SK-N-SH (cell line): ENCODE measurements at regions not wholly inside any gene's neighbourhood (a gene's known extent, or its start where the extent isn't known, plus 50 kb on each side); places are given as distances from the start of the nearest gene placed in this dataset.

ENCODE experiments used
- CTCF ChIA-PET: fragments of 300-600, 350-600 bp; formaldehyde crosslinking; extraction: SDS; loops from one replicate; lab custom pipeline; 2021; lab: Yijun Ruan, JAX
- POLR2A ChIA-PET: fragments of 350-600 bp; sonication (Branson Sonifier 250); formaldehyde crosslinking; extraction: SDS; loops from one replicate; lab custom pipeline; 2020; ENCODE audit warnings: antibody characterized with exemption, inconsistent platforms; lab: Yijun Ruan, JAX
- DNase-seq: peaks from one replicate; pipeline ENCODE4 v3.0.0; 2012
- H2AFZ ChIP-seq: fragments of 200-600 bp; sonication (generic); 2 replicates; pipeline ENCODE4 v1.8.1; 2016; ENCODE audit warnings: antibody characterized with exemption, mild to moderate bottlenecking, low read depth
- H3F3A ChIP-seq: fragments of 200-600 bp; sonication (generic); replicated peaks from 2 replicates; pipeline ENCODE3; 2016; ENCODE audit warnings: antibody characterized with exemption, mild to moderate bottlenecking; ENCODE audit not compliant: insufficient read depth
- H3K27ac ChIP-seq, 2 experiments: fragments of 200-500 bp in 1 of 2; fragments of 200-600 bp in 1 of 2; sonication (Bioruptor generic) in 1 of 2; sonication (generic), shearing (Covaris generic) in 1 of 2; 2 replicates each; pipeline versions ENCODE4 v1.5.1 to v1.6.1; 2014 to 2016; ENCODE audit warnings: low read depth in 2 of 2, inconsistent platforms in 1 of 2, low read length in 1 of 2, mild to moderate bottlenecking in 1 of 2, mixed read lengths in 1 of 2
- H3K27me3 ChIP-seq: fragments of 200-600 bp; sonication (generic), shearing (Covaris generic); 2 replicates; pipeline ENCODE4 v1.6.1; 2016; ENCODE audit warnings: mixed run types; ENCODE audit not compliant: insufficient read depth
- H3K36me3 ChIP-seq, 2 experiments: fragments of 200-500 bp in 1 of 2; fragments of 200-600 bp in 1 of 2; sonication (Bioruptor generic) in 1 of 2; sonication (generic) in 1 of 2; replicated peaks in 1 of 2; 2 replicates each; pipeline versions ENCODE3 to v1.5.1; 2014 to 2016; ENCODE audit warnings: low read length in 1 of 2, mild to moderate bottlenecking in 1 of 2; ENCODE audit not compliant: insufficient read depth in 2 of 2, control insufficient read depth in 1 of 2
- H3K4me1 ChIP-seq, 2 experiments: fragments of 200-500 bp in 1 of 2; fragments of 200-600 bp in 1 of 2; sonication (Bioruptor generic) in 1 of 2; sonication (generic), shearing (Covaris generic) in 1 of 2; 2 replicates each; pipeline versions ENCODE4 v1.5.1 to v1.6.1; 2014 to 2016; ENCODE audit warnings: low read depth in 1 of 2, low read length in 1 of 2, mixed run types in 1 of 2; ENCODE audit not compliant: insufficient read depth in 2 of 2, control insufficient read depth in 1 of 2
- H3K4me2 ChIP-seq: fragments of 200-600 bp; sonication (generic), shearing (Covaris generic); 2 replicates; pipeline ENCODE4 v1.6.1; 2017; ENCODE audit warnings: mixed run types
- H3K4me3 ChIP-seq, 2 experiments: fragments of 200-500 bp in 1 of 2; fragments of 200-600 bp in 1 of 2; sonication (Bioruptor generic) in 1 of 2; sonication (generic), shearing (Covaris generic) in 1 of 2; 2 replicates each; pipeline versions ENCODE4 v1.5.1 to v1.8.1; 2014 to 2016; ENCODE audit warnings: low read depth in 2 of 2, inconsistent platforms in 1 of 2, low read length in 1 of 2, mild to moderate bottlenecking in 1 of 2, mixed read lengths in 1 of 2, moderate library complexity in 1 of 2
- H3K79me2 ChIP-seq: fragments of 200-600 bp; sonication (generic); 2 replicates; pipeline ENCODE4 v1.8.1; 2017; ENCODE audit warnings: mild to moderate bottlenecking; ENCODE audit not compliant: insufficient read depth
- H3K9ac ChIP-seq: fragments of 200-600 bp; sonication (generic); 2 replicates; pipeline ENCODE4 v1.6.1; 2017; ENCODE audit warnings: mixed run types
- H3K9me2 ChIP-seq: fragments of 200-600 bp; sonication (generic); 2 replicates; pipeline ENCODE4 v1.6.1; 2017; ENCODE audit warnings: mixed run types
- H3K9me3 ChIP-seq: fragments of 200-600 bp; sonication (generic); 2 replicates; pipeline ENCODE4 v1.6.1; 2017; ENCODE audit warnings: mixed run types, mild to moderate bottlenecking, moderate library complexity
- H4K20me1 ChIP-seq: fragments of 200-600 bp; sonication (generic); 2 replicates; pipeline ENCODE4 v1.6.1; 2017; ENCODE audit warnings: mild to moderate bottlenecking, mixed run types; ENCODE audit not compliant: insufficient read depth
- CHD2 ChIP-seq: fragments of 150-350 bp; IDR thresholded peaks from 2 replicates; pipeline ENCODE4 v1.6.1; 2018; ENCODE audit warnings: low read length; ENCODE audit not compliant: partially characterized antibody
- EZH2phosphoT487 ChIP-seq: fragments of 200-600 bp; sonication (generic); IDR thresholded peaks from 2 replicates; pipeline ENCODE4 v1.6.1; 2017; ENCODE audit warnings: low read depth, mixed run types, mild to moderate bottlenecking, antibody characterized with exemption, moderate library complexity, borderline replicate concordance
- FOSL2 ChIP-seq: IDR thresholded peaks from 2 replicates; pipeline ENCODE4 v1.4.0; 2012; ENCODE audit warnings: low read depth, mild to moderate bottlenecking, moderate library complexity, borderline replicate concordance
- FOXM1 ChIP-seq: IDR thresholded peaks from 2 replicates; pipeline ENCODE4 v1.4.0; 2012; ENCODE audit warnings: low read depth, mild to moderate bottlenecking
- IRF3 ChIP-seq: fragments of 150-350 bp; IDR thresholded peaks from 2 replicates; pipeline ENCODE4 v1.6.1; 2016; ENCODE audit warnings: mild to moderate bottlenecking, low read depth, low read length
- JUND ChIP-seq: IDR thresholded peaks from 2 replicates; pipeline ENCODE4 v1.4.0; 2012
- MXI1 ChIP-seq: IDR thresholded peaks from 2 replicates; pipeline ENCODE4 v1.6.1; 2012; ENCODE audit warnings: mild to moderate bottlenecking, low read depth, low read length, improper control_type of control experiment
- NFIC ChIP-seq: IDR thresholded peaks from 2 replicates; pipeline ENCODE4 v1.4.0; 2012; ENCODE audit warnings: borderline replicate concordance
- RAD21 ChIP-seq: IDR thresholded peaks from 2 replicates; pipeline ENCODE4 v1.6.1; 2012; ENCODE audit warnings: mild to moderate bottlenecking, low read length
- RCOR1 ChIP-seq: fragments of 150-350 bp; IDR thresholded peaks from 2 replicates; pipeline ENCODE4 v1.6.1; 2017; ENCODE audit warnings: antibody characterized with exemption, low read length
- RXRA ChIP-seq: IDR thresholded peaks from 2 replicates; pipeline ENCODE4 v1.4.0; 2012; ENCODE audit warnings: low read depth, mild to moderate bottlenecking, borderline replicate concordance
- TAF1 ChIP-seq: IDR thresholded peaks from 2 replicates; pipeline ENCODE4 v1.6.1; 2012; ENCODE audit warnings: low read depth, mild to moderate bottlenecking, low read length, moderate library complexity, borderline replicate concordance
- TEAD4 ChIP-seq: IDR thresholded peaks from 2 replicates; pipeline ENCODE4 v1.4.0; 2012; ENCODE audit warnings: mild to moderate bottlenecking, borderline replicate concordance; ENCODE audit not compliant: insufficient read depth
- YY1 ChIP-seq: IDR thresholded peaks from 2 replicates; pipeline ENCODE4 v1.4.0; 2012; ENCODE audit warnings: low read depth, mild to moderate bottlenecking
- ZBTB33 ChIP-seq: IDR thresholded peaks from 2 replicates; pipeline ENCODE4 v1.4.0; 2012; ENCODE audit warnings: low read depth, borderline replicate concordance
- WGBS: methylation state at CpG from one replicate; pipeline ENCODE4 v1.1.6; 2017; ENCODE audit warnings: low lambda C conversion rate; 5-methylcytosine and 5-hydroxymethylcytosine counted together
- TF ChIP-seq, protein P1 (sequence below): fragments of 150-350 bp; IDR thresholded peaks from 2 replicates; pipeline ENCODE4 v1.6.1; 2017; ENCODE audit warnings: antibody characterized with exemption, low read length, low read depth, borderline replicate concordance
- TF ChIP-seq, protein P2 (sequence below): IDR thresholded peaks from 2 replicates; pipeline ENCODE4 v1.6.1; 2012; ENCODE audit warnings: mild to moderate bottlenecking, low read depth, low read length, moderate library complexity

DNA sequence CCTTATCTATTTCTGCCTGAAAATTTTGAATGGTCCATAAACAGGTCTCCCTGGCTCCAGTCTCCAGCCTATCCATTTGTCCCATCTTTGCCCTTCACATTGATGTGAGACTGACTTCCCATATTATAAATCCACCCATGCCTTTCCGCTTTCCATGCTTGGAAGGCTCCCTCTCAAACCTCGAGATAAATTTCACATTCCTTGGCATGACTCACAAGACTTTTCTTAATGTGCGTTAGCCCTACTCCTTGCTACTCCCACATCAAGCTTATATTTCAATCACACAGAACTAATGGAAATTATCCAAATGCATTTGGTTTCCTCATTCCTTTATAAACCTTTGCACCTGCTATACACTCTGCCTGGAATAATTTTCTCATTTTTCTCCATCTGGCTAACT, 163.7 kb upstream of the NTM start:
- Histone ChIP-seq H3K4me1 (peaks cover 0 to 6% of the 10 kb centered on the region in 2 experiments; a peak in 1 of 4 replicates), H3K27ac (no peak overlapping the region), H3K9me3 (no peaks in the 10 kb centered on the region), H4K20me1 (no peaks in the 10 kb centered on the region), H3K9me2 (no peaks in the 10 kb centered on the region), H3K9ac (no peak overlapping the region), H2AFZ (no peak overlapping the region), H3K4me3 (no peak overlapping the region), H3K36me3 (no peaks in the 10 kb centered on the region), H3K79me2 (no peaks in the 10 kb centered on the region), H3K4me2 (no peak overlapping the region), H3F3A (no peaks in the 10 kb centered on the region), H3K27me3 (no peaks in the 10 kb centered on the region)
- ChIA-PET CTCF (interaction anchor here (0.7 kb wide), 1 partner anchor 10 kb away, joined by 3 read pairs; no protein-coding TSS in a partner anchor), POLR2A (no interaction called here)
- 18% methylated on average over 3 of the region's 3 CpGs for WGBS
- TF ChIP-seq EZH2phosphoT487 (no peak), RCOR1 (no peak), FOXM1 (no peak), CHD2 (no peak), TAF1 (no peak), FOSL2 (no peak), YY1 (no peak), RAD21 (no peak), IRF3 (no peak), RXRA (no peak)
- TF ChIP-seq, protein P1, sequence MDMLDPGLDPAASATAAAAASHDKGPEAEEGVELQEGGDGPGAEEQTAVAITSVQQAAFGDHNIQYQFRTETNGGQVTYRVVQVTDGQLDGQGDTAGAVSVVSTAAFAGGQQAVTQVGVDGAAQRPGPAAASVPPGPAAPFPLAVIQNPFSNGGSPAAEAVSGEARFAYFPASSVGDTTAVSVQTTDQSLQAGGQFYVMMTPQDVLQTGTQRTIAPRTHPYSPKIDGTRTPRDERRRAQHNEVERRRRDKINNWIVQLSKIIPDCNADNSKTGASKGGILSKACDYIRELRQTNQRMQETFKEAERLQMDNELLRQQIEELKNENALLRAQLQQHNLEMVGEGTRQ: no peak
- no peak for DNase-seq

GRCh38 chr11:131207901-131208300, 162.5 kb upstream of the NTM start:
- POLR2A ChIA-PET: no interaction called here
- Histone ChIP-seq H3K27ac (no peak overlapping the region), H4K20me1 (no peaks in the 10 kb centered on the region), H3K79me2 (no peaks in the 10 kb centered on the region), H3K4me2 (no peak overlapping the region), H3K9me3 (no peaks in the 10 kb centered on the region), H3K27me3 (no peaks in the 10 kb centered on the region), H2AFZ (no peak overlapping the region), H3K4me1 (peaks cover 0 to 6% of the 10 kb centered on the region in 2 experiments; a peak in 1 of 4 replicates), H3F3A (no peaks in the 10 kb centered on the region), H3K4me3 (no peak overlapping the region), H3K36me3 (no peaks in the 10 kb centered on the region), H3K9ac (no peak overlapping the region), H3K9me2 (no peaks in the 10 kb centered on the region)
- DNase-seq: no peak
- CTCF ChIA-PET: no interaction called here
- WGBS: 25% methylated on average over 6 of the region's 6 CpGs
- TF ChIP-seq ZBTB33: no peak
- TF ChIP-seq, protein P2, sequence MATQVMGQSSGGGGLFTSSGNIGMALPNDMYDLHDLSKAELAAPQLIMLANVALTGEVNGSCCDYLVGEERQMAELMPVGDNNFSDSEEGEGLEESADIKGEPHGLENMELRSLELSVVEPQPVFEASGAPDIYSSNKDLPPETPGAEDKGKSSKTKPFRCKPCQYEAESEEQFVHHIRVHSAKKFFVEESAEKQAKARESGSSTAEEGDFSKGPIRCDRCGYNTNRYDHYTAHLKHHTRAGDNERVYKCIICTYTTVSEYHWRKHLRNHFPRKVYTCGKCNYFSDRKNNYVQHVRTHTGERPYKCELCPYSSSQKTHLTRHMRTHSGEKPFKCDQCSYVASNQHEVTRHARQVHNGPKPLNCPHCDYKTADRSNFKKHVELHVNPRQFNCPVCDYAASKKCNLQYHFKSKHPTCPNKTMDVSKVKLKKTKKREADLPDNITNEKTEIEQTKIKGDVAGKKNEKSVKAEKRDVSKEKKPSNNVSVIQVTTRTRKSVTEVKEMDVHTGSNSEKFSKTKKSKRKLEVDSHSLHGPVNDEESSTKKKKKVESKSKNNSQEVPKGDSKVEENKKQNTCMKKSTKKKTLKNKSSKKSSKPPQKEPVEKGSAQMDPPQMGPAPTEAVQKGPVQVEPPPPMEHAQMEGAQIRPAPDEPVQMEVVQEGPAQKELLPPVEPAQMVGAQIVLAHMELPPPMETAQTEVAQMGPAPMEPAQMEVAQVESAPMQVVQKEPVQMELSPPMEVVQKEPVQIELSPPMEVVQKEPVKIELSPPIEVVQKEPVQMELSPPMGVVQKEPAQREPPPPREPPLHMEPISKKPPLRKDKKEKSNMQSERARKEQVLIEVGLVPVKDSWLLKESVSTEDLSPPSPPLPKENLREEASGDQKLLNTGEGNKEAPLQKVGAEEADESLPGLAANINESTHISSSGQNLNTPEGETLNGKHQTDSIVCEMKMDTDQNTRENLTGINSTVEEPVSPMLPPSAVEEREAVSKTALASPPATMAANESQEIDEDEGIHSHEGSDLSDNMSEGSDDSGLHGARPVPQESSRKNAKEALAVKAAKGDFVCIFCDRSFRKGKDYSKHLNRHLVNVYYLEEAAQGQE: no peak
- TF ChIP-seq, protein P1: no peak
- no peak for TF ChIP-seq IRF3
- TF ChIP-seq TEAD4: no peak
- no peak for TF ChIP-seq NFIC
- no peak for TF ChIP-seq FOXM1
- no peak for TF ChIP-seq JUND
- no peak for TF ChIP-seq TAF1
- no peak for TF ChIP-seq MXI1
- TF ChIP-seq FOSL2: no peak
